ENCODE measurements at regions not wholly inside any gene's neighbourhood (a gene's known extent, or its start where the extent isn't known, plus 50 kb on each side); places are given as distances from the start of the nearest gene placed in this dataset.

DNA sequence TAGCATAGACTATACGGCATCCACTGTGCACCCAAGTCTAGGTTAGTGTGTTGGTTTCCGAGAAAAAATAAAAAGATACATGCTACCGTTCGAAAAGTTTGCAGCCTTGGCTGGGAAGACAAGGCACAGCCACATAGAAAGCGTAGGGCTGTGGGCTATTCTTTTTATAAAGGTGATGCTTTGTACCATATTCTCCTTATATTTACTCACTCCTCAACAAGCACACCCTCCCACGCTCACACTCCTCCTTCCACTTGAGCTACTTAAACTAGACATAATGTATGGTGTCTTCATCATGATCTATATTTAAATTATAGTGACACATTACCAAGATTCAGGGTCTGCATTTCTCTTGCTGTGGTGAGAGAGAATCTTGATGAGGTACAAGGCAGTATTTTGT, 1416.5 kb downstream of the AACS start:
- CTCF ChIA-PET = no interaction called here
- peaks cover 18% of the 10 kb centered on the region for H3K4me1 Mint-ChIP-seq (ENCODE audit: low read depth, unreplicated experiment)
- no peak for DNase-seq
- no peak for TF ChIP-seq CTCF (IDR thresholded peaks at IDR 0.05; ENCODE audit: unreplicated experiment)
- intact Hi-C loops (cut with micrococcal nuclease; ENCODE audit: unreplicated experiment) = no loop called here
- no TSS peak for BruUV-seq (replicated peaks)
- peaks cover 4% of the 10 kb centered on the region for H3K36me3 Mint-ChIP-seq (ENCODE audit: insufficient read depth, unreplicated experiment)
- no peak overlapping the region for H3K27ac Mint-ChIP-seq (ENCODE audit: unreplicated experiment)
- H3K9me3 Mint-ChIP-seq (ENCODE audit: low read depth, unreplicated experiment) = peaks cover 5% of the 10 kb centered on the region
- no peak overlapping the region for H3K4me3 Mint-ChIP-seq (ENCODE audit: low read depth, unreplicated experiment)
- no peaks in the 10 kb centered on the region for H3K27me3 Mint-ChIP-seq (ENCODE audit: unreplicated experiment)

DNA sequence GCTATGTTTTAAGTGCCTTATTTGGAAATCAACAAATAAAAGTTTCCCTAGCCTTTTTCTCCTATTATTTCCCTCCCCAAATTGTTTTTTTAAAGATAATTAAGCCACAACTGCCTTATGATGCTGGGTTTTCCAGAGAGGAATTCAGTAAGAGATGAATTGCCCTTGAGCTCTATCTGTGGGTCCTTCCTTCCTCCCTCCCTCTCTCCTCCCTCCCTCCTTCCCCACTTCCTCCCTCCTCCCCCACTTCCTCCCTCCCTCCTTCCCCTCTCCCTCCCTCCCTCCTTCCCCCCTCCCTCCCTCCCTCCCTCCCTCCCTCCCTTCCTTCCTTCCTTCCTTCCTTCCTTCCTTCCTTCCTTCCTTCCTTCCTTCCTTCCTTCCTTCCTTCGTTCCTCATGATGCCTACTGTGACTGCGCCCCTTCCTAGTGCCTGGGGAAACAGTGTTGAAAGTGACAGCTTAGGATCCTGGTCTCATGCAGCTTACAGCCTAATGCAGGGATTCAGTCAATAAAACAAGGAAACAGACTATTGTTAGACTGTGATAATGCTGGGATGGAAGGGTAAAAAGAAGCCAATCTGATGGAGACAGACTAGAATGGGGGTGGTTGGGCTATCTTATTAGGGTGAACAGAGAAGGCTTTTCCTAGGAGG, 1417.1 kb downstream of the AACS start:
- no TSS peak for BruUV-seq (replicated peaks)
- DNase-seq = no peak
- peaks cover 18% of the 10 kb centered on the region for H3K4me1 Mint-ChIP-seq (ENCODE audit: low read depth, unreplicated experiment)
- H3K9me3 Mint-ChIP-seq (ENCODE audit: low read depth, unreplicated experiment) = peaks cover 5% of the 10 kb centered on the region
- peak overlapping the region; percentile 13 for H3K4me3 Mint-ChIP-seq (ENCODE audit: low read depth, unreplicated experiment)
- intact Hi-C loops (cut with micrococcal nuclease; ENCODE audit: unreplicated experiment) = no loop called here
- no peaks in the 10 kb centered on the region for H3K27me3 Mint-ChIP-seq (ENCODE audit: unreplicated experiment)
- peak overlapping the region; percentile 42 for H3K27ac Mint-ChIP-seq (ENCODE audit: unreplicated experiment)
- CTCF ChIA-PET = no interaction called here
- TF ChIP-seq CTCF (IDR thresholded peaks at IDR 0.05; ENCODE audit: unreplicated experiment) = no peak
- peaks cover 4% of the 10 kb centered on the region for H3K36me3 Mint-ChIP-seq (ENCODE audit: insufficient read depth, unreplicated experiment)

DNA sequence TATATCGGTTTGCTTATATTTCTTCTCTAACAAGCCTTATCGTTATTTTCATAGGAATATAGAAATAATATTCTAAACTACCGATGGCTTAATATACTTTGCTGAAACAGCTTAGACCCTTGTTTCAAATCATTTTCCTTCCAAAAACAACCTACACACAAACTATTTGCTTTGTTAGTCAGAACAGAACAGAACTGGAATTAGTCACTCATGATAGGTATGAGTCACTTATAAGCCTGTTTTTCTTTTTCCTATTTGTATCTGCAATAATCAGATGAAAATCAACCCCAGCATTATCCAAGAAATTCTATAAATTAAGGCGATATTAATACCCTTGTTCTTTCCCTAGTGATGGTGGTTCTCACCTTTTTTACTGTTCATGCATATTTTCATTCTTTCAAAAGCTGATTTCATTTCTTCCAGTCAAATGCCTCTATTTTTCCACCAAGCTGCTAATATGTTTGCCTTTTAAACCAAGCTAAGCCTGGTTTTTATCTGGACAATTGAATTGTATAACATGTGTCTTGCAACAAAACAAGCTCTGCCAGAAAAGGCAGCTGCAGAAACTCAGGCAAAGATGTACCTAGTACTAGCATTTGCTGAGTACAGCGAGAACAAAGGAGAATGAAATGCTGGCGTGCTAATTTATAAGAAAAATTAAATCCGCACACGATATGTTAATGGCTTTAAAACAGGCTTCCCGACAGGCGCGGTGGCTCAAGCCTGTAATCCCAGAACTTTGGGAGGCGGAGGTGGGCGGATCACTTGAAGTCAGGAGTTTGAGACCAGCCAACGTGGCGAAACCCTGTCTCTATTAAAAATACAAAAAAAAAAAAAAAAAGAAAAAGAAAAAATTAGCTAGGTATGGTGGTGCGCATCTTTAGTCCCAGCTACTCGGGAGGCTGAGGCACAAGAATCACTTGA, 1418.2 kb downstream of the AACS start:
- DNase-seq = no peak
- H3K27ac Mint-ChIP-seq (ENCODE audit: unreplicated experiment) = peak overlapping the region; percentile 67

More for the DNA sequence above, 1418.2 kb downstream of the AACS start:
- Mint-ChIP-seq H3K4me3 (ENCODE audit: low read depth, unreplicated experiment) (no peak overlapping the region), H3K9me3 (ENCODE audit: low read depth, unreplicated experiment) (peaks cover 5% of the 10 kb centered on the region), H3K27me3 (ENCODE audit: unreplicated experiment) (no peaks in the 10 kb centered on the region), H3K4me1 (ENCODE audit: low read depth, unreplicated experiment) (peaks cover 18% of the 10 kb centered on the region), H3K36me3 (ENCODE audit: insufficient read depth, unreplicated experiment) (peaks cover 4% of the 10 kb centered on the region)
- no peak for TF ChIP-seq CTCF (IDR thresholded peaks at IDR 0.05; ENCODE audit: unreplicated experiment)
- intact Hi-C loops (cut with micrococcal nuclease; ENCODE audit: unreplicated experiment) = no loop called here
- no TSS peak for BruUV-seq (replicated peaks)
- CTCF ChIA-PET = interaction anchor here (0.6 kb wide), 1 partner anchor 9 kb away, joined by 3 read pairs; no protein-coding TSS in a partner anchor
